SKM-1 treated with dmso at 0.1 percent for 144 hours (cell line): ENCODE measurements at regions not wholly inside any gene's neighbourhood (a gene's known extent, or its start where the extent isn't known, plus 50 kb on each side); places are given as distances from the start of the nearest gene placed in this dataset.
A peak's percentile ranks its signal among the peaks of the same experiment; 100 is the strongest.

Source experiments
- DNase-seq: peaks from one replicate; lab custom pipeline; 2025; ENCODE audit not compliant: unreplicated experiment; lab: John Stamatoyannopoulos, UW

- DNase-seq = no peak
These were observed 319.0 kb downstream of the BRINP1 start for GRCh38 chr9:119050281-119050680.

GRCh38 chr9:119052339-119053030 is 316.8 kb downstream of the BRINP1 start:
- no peak for DNase-seq

DNA sequence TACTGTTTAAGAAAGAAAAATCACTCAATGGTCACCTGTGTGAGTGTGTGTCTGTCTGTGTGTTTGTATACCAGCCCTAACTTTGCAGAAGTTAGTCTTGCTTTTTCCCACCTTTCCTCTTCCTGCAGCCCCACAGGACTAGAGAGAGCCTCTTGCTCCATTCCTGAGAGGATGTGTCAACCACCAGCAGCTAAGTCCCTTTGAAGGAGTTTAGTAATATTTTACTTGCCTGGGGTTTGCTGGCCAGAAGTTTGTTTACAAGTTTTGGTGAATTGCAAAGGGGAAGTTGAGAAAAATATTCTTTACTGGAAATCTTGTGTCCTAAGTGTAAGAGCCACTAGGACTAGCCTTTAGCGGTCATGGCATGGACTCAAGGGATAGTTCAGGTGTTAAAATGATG is 316.2 kb downstream of the BRINP1 start:
- peak; percentile 7 for DNase-seq

GRCh38 chr9:119060629-119061385 is 308.4 kb downstream of the BRINP1 start:
- DNase-seq = no peak

DNA sequence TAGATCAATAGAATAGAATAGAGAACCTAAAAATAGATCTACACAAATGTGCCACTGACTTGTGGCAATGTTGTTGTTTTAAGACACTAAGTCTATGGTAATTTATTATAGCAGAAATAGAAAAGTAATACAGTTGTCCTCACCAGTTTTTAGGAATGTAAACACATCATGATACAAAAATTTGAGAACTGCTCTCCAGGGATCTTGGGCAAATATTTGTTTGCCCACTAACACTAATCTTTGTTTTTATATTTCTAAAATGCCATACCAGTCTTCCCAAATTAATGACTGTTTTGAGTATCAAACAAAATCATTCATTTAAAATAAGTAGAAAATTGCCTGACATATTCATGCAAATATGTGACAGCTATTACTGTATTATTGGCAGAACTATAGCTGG is 297.6 kb downstream of the BRINP1 start:
- DNase-seq = no peak

- DNase-seq = no peak
These were observed 295.2 kb downstream of the BRINP1 start for GRCh38 chr9:119074017-119074416.

DNA sequence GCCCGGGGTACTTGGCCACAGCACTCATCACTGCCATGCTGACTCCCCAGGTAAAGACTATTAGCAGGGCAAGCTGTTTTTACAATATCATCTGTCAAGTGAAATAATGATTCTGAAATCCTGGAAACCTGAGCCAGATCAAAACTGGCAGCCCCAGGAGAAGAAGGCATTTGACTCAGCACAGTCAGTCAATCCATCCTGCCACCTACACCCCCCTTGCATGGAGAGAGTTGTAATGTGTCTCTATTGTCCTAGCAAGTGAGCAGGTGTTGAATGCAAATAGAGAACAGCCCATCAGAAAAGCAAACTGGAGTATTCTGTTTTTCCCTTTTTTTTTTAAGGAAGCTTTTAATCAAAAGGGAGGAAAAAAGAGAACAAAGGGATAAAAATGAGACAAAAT is 291.2 kb downstream of the BRINP1 start:
- DNase-seq = no peak

DNA sequence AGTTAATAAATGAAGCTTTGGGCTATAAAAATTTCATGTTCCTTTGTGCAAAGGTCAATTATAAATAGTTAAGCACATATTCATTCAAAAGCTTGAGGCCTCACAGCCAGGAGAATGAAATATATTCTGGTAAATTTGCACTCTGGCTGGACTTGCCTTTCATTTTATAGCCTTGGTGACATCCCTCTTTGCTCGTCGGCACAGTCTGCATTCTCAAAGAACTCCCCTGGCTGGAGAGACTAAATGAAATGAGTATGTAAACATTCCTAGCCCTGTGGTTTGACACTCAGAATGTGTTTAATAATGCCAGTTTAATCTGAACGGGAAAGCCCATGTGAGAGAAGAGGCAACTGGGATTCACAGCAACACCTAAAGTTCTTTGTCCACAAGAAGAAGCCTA is 285.6 kb downstream of the BRINP1 start:
- no peak for DNase-seq

DNA sequence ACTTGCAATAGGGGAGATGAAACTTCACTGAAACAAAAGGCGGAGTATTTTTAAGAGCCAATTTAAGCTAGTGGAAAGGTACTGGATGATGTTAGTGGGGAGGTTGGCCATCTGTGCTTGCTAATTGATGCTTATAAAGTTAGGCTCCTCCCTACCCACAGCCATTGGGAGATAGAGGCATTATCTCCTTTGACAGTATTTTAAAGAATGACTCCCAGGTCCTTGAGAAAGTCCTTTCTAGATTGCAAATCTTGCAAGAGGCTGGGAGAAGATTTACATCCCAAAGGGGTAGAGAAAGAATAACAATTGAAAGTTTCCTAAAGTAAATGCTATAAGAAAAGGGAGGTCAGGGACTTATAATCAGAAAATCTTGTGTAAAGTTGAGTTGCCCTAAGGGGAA is 282.6 kb downstream of the BRINP1 start:
- DNase-seq = no peak

DNA sequence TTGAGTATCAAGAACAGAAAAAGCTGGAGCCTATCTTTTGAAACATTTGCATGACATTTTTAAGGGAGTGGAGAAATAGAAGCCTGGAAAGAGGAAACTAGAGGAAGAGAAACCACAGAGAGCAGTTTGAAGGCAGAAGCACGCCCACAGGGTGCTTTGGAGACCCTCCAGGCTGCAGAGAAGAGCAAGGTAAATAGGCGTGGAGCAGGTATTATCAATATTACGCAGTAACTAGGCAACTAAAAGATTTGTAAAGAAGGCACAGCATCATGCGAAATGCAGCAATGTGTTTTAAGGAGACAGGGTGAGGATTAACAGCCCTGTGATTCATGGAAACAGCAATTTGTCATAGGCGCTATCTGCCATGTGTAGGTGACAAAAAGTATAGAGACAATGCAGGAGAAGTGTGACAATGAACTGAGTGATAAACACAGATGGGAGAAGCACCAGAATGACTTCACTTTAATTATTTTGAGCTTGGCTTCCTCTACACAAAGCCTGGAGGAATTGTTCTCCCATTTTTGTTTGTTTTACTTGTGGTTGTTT is 281.2 kb downstream of the BRINP1 start:
- no peak for DNase-seq

DNA sequence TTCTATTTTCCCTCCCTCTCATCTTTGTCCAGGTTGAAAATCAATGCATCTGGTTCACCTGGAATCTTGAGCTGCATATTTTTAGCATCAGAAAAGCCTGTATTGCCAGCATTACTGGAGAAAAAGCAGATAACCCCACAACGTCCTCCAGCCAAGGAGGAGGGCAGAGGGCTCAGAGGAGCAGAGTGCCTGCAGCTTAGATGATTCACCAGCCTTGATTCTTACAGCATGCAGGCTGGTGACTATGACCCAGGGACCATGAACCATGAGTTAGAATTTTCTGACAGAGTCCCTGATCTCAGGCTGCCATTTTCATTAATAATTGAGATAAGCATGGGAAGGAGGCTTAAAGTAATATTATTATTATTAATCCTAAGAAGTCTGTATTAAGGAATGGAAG is 278.2 kb downstream of the BRINP1 start:
- no peak for DNase-seq

DNA sequence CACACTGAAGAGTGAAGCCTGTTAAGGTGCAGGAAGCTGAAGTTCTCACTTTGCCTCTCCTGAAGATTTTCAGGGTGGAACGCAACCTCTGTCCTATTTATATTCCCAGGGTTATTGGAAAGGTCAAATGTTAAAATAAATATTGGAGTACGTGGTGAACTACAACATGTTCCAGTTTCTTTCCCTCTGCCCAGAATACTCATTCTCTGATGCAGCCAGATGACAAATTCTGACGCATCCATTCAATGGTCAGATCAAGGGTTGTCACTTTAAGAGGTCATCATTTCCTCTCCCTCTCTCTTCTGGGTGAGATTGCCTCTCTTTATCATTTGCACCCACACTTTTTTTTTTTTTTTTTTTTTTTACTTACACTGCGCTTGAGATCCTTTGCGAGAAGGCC is 277.1 kb downstream of the BRINP1 start:
- DNase-seq = no peak

DNA sequence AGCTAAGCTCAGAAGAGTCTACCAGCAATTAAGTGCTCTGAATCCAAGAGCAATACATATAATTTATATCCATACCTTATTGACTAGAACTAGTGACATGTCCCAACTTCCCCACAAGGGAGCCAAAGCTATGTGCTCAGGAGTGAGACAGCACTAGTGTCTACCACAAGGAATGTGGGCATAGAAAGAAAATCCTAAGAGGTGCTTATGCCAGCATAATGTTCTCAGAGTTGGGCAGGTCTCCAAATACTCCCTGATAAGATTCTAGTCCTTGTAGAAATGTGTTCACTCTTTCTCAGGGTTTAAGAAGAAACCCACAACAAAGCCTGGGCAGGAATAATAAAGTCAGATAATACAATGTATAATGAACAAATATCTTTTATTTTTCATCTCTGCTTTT is 275.1 kb downstream of the BRINP1 start:
- DNase-seq = no peak

DNA sequence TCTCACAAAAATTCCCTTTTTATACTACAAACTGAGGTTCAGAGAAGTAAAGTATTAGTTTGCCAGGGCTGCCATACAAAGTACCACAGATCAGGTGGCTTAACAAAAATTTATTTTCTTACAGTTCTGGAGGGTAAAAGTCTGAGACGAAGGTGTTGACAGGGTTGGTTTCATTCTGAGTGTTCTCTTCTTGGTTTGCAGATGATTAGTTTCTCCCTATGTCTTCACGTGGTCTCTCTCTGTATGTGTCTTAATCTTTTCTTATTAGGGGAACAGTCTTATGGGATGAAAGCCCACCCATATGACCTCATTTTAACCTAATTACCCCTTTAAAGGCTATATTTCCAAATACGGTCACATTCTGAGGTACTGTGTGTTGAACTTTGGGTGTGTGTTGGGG is 274.2 kb downstream of the BRINP1 start:
- no peak for DNase-seq

DNA sequence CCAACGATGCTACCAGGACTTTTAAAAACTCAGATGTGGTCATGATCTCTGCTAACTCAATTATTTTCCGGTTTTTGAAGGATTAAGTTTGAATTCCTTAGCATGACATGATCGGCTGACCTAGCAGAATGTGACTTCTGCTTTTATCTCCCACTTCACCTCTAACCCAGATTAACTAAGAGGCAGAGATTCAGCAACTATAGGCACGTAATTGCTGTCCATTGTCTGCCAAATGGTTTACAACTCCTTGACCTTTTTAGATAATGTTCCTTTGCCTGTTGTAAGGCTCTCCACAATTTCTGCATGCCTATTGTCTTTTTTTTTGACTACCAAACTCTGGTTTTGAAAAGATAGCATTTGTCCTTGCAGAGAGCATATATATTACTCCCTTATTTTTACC is 268.2 kb downstream of the BRINP1 start:
- no peak for DNase-seq

DNA sequence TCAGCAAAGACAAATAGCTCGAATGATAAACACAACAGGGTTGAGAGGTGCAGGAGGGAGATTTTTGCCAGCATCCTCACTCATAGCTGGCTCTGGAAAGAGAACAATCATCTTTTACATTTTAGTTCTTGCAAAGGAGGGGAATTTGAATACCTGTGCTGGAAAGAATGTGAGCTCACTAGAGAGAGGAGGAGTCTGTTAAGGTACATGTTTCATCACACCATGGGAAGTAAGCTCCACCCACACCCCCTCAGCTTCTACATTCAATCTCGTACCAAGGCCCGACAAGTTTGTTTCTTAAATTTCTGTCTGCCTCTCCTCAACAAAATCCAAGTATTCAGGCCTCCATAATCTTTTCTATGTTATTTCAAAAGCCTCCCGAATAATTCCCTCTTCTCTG is 254.6 kb downstream of the BRINP1 start:
- no peak for DNase-seq
